Neural progenitor cell (in vitro differentiated cells): ENCODE measurements at regions not wholly inside any gene's neighbourhood (a gene's known extent, or its start where the extent isn't known, plus 50 kb on each side); places are given as distances from the start of the nearest gene placed in this dataset.

ENCODE experiments used
- EZH2 ChIP-seq: fragments of 200-600 bp; sonication (generic); IDR thresholded peaks from 2 replicates; pipeline ENCODE4 v1.6.1; 2017; ENCODE audit warnings: antibody characterized with exemption, mild to moderate bottlenecking, moderate library complexity
- EZH2phosphoT487 ChIP-seq: fragments of 200-600 bp; sonication (generic); IDR thresholded peaks from 2 replicates; pipeline ENCODE4 v1.6.1; 2017; ENCODE audit warnings: antibody characterized with exemption
- TF ChIP-seq, protein P1 (sequence below): fragments of 200-600 bp; sonication (generic); IDR thresholded peaks from 2 replicates; pipeline ENCODE4 v1.5.1; 2017; ENCODE audit warnings: antibody characterized with exemption, mild to moderate bottlenecking

DNA sequence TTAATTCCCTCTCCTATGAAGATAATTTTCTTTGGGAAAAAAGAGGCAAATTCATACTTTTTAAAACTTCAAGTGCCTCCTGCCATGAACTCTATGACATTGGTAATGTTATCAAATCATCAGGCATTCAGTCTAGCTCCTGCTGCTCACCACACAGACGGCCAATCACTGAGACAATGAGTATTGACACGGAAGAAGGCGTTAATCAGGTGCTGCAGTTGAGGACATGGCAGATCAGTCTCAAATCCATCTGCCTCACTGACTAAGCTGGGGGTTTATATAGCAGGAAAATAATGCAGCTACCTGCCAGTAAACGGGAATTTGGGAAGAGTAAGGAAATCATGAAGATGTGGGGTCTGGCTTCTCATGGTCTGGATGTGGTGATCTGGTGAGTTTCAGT lies 1087.7 kb downstream of the CDH9 start:
- TF ChIP-seq, protein P1, sequence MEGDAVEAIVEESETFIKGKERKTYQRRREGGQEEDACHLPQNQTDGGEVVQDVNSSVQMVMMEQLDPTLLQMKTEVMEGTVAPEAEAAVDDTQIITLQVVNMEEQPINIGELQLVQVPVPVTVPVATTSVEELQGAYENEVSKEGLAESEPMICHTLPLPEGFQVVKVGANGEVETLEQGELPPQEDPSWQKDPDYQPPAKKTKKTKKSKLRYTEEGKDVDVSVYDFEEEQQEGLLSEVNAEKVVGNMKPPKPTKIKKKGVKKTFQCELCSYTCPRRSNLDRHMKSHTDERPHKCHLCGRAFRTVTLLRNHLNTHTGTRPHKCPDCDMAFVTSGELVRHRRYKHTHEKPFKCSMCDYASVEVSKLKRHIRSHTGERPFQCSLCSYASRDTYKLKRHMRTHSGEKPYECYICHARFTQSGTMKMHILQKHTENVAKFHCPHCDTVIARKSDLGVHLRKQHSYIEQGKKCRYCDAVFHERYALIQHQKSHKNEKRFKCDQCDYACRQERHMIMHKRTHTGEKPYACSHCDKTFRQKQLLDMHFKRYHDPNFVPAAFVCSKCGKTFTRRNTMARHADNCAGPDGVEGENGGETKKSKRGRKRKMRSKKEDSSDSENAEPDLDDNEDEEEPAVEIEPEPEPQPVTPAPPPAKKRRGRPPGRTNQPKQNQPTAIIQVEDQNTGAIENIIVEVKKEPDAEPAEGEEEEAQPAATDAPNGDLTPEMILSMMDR: no peak
- TF ChIP-seq EZH2 (no peak), EZH2phosphoT487 (no peak)
